HEK293 (cell line): ENCODE measurements at regions not wholly inside any gene's neighbourhood (a gene's known extent, or its start where the extent isn't known, plus 50 kb on each side); places are given as distances from the start of the nearest gene placed in this dataset.

Experiments used
- CTCF ChIA-PET: fragments of 350-600 bp; formaldehyde crosslinking; extraction: SDS; loops from one replicate; lab custom pipeline; 2021; ENCODE audit warnings: antibody characterized with exemption; lab: Yijun Ruan, JAX
- POLR2A ChIA-PET: fragments of 300-600 bp; formaldehyde crosslinking; extraction: SDS; loops from one replicate; lab custom pipeline; 2020; ENCODE audit warnings: antibody characterized with exemption, inconsistent platforms; lab: Yijun Ruan, JAX
- H3K27ac ChIP-seq: fragments of 200-500 bp; sonication (Bioruptor generic); 2 replicates; pipeline ENCODE4 v1.5.1; 2014; ENCODE audit warnings: low read depth, low read length, control low read depth, inconsistent platforms; ENCODE audit errors: extremely low read depth
- H3K36me3 ChIP-seq, 2 experiments: fragments of 200-500 bp in 1 of 2; sonication (Bioruptor generic) in 1 of 2; 1 replicate in 1 of 2; 2 replicates in 1 of 2; pipeline ENCODE4 v1.5.1; 2014 to 2017; ENCODE audit warnings: inconsistent platforms in 2 of 2, low read length in 2 of 2; ENCODE audit not compliant: control insufficient read depth in 2 of 2, insufficient read depth in 1 of 2
- H3K4me1 ChIP-seq: fragments of 200-500 bp; sonication (Bioruptor generic); 2 replicates; pipeline ENCODE4 v1.5.1; 2014; ENCODE audit warnings: mild to moderate bottlenecking, low read length, inconsistent platforms; ENCODE audit not compliant: control insufficient read depth, insufficient read depth
- H3K4me3 ChIP-seq: 2 replicates; pipeline ENCODE4 v1.5.1; 2011; ENCODE audit warnings: low read depth, mild to moderate bottlenecking, control low read depth, low read length, moderate library complexity
- H3K9me3 ChIP-seq: fragments of 200-500 bp; sonication (Bioruptor generic); 2 replicates; pipeline ENCODE4 v1.5.1; 2014; ENCODE audit warnings: low read depth, low read length, inconsistent platforms; ENCODE audit not compliant: control insufficient read depth, insufficient read depth
- SCRT2 ChIP-seq: fragments of 450-650 bp; formaldehyde crosslinking; IDR thresholded peaks from 2 replicates; pipeline ENCODE4 v1.5.1; 2016; ENCODE audit warnings: missing biosample characterization, missing genetic modification characterization
- TCF7L2 ChIP-seq: IDR thresholded peaks from 2 replicates; pipeline ENCODE4 v1.6.1; 2011; ENCODE audit warnings: low read depth, mild to moderate bottlenecking, inconsistent platforms, low read length, moderate library complexity, borderline replicate concordance
- YY2 ChIP-seq: fragments of 450-650 bp; formaldehyde crosslinking; IDR thresholded peaks from 2 replicates; pipeline ENCODE4 v1.5.1; 2016; ENCODE audit warnings: missing biosample characterization, missing genetic modification characterization
- ZNF211 ChIP-seq: fragments of 450-650 bp; formaldehyde crosslinking; IDR thresholded peaks from 2 replicates; pipeline ENCODE4 v1.5.1; 2016; ENCODE audit warnings: low read depth, missing biosample characterization, missing genetic modification characterization
- ZNF366 ChIP-seq: fragments of 450-650 bp; formaldehyde crosslinking; conservative IDR thresholded peaks from 2 replicates; pipeline ENCODE4 v1.5.1; 2016; ENCODE audit warnings: missing biosample characterization, missing genetic modification characterization
- ZNF423 ChIP-seq: fragments of 450-650 bp; formaldehyde crosslinking; IDR thresholded peaks from 2 replicates; pipeline ENCODE4 v1.5.1; 2016; ENCODE audit warnings: missing biosample characterization, missing genetic modification characterization
- ZNF544 ChIP-seq: fragments of 450-650 bp; formaldehyde crosslinking; IDR thresholded peaks from 2 replicates; pipeline ENCODE4 v1.5.0; 2017; ENCODE audit warnings: missing biosample characterization, missing genetic modification characterization
- ZNF830 ChIP-seq: fragments of 450-650 bp; IDR thresholded peaks from 2 replicates; pipeline ENCODE4 v1.5.0; 2018; ENCODE audit warnings: missing biosample characterization, missing genetic modification characterization, low read depth, mild to moderate bottlenecking, moderate library complexity
- TF ChIP-seq, protein P1 (sequence below): fragments of 450-650 bp; formaldehyde crosslinking; optimal IDR thresholded peaks from 2 replicates; pipeline ENCODE3; 2016; ENCODE audit warnings: missing biosample characterization, mild to moderate bottlenecking, missing genetic modification characterization
- TF ChIP-seq, protein P2 (sequence below): fragments of 450-650 bp; formaldehyde crosslinking; IDR thresholded peaks from 2 replicates; pipeline ENCODE4 v1.5.1; 2016; ENCODE audit warnings: missing biosample characterization, missing genetic modification characterization
- TF ChIP-seq, protein P3 (sequence below): fragments of 450-650 bp; formaldehyde crosslinking; IDR thresholded peaks from 2 replicates; pipeline ENCODE4 v1.5.1; 2016; ENCODE audit warnings: missing biosample characterization, missing genetic modification characterization
- TF ChIP-seq, protein P4 (sequence below): fragments of 450-650 bp; formaldehyde crosslinking; IDR thresholded peaks from 2 replicates; pipeline ENCODE4 v1.5.1; 2016; ENCODE audit warnings: missing biosample characterization, missing genetic modification characterization
- TF ChIP-seq, protein P5 (sequence below): IDR thresholded peaks from 2 replicates; pipeline ENCODE4 v1.6.1; 2011; ENCODE audit warnings: mild to moderate bottlenecking, low read depth, low read length, borderline replicate concordance
- TF ChIP-seq, protein P6 (sequence below): fragments of 450-650 bp; formaldehyde crosslinking; IDR thresholded peaks from 2 replicates; pipeline ENCODE4 v1.5.1; 2016; ENCODE audit warnings: missing biosample characterization, missing genetic modification characterization

DNA sequence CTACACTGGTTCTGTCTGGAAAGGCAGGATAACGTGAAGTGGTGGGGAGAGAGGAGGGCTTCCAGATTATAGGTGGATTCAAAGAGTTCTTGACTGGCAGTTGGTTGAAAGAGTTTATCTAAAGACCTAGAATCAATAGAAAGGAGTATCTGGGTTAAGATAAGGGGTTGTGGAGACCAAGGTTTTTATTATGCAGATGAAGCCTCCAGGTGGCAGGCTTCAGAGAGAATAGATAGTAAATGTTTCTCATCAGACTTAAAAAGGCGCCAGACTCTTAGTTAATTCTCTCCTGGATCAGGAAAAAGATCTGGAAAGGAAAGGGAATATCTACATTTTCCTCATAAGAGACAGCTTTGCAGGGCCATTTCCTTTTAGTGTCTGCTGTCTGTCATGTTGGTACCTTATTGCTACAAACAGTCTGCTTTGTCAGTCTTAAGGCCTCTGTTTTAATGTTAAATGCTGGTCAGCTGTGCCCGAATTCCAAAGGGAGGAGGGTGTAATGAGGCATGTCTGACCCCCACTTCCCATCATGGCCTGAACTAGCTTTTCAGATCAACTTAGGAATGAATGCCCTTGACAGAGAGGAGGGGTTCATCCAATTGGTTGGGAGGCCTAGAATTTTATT is 401.3 kb downstream of the FUT8 start:
- TF ChIP-seq ZNF211 (tag by site-specific recombination) (no peak), TCF7L2 (no peak), ZNF830 (tag by site-specific recombination) (no peak), ZNF544 (tag by site-specific recombination) (no peak)
- CTCF ChIA-PET: interaction anchor here (1.0 kb wide), 1 partner anchor 11 kb away, joined by 4 read pairs; no protein-coding TSS in a partner anchor
- Histone ChIP-seq H3K4me3 (no peak overlapping the region), H3K9me3 (no peaks in the 10 kb centered on the region), H3K4me1 (no peaks in the 10 kb centered on the region), H3K36me3 (no peaks in the 10 kb centered on the region), H3K27ac (no peak overlapping the region)
- POLR2A ChIA-PET: no interaction called here

DNA sequence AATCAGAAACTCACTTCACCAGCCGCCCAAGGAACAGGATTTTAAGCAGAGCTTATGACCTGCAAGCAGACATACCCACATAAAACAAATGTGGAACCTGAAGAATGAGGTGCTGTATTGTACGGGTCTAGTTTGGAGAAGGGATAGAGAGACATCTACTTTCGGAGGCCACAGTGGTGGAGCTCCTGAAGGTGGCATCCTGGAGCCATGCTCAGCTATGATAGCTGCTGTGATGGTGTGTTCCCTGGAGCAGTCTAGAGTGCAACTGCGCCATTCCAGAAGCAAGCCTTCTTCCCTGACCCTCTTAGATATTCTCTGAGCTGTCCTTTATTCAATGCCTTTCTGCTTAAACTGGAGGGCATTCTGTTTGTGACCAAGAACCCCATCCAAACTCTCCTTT is 402.6 kb downstream of the FUT8 start:
- CTCF ChIA-PET: no interaction called here

More for the DNA sequence above, 402.6 kb downstream of the FUT8 start:
- H3K27ac ChIP-seq: no peak overlapping the region
- no peaks in the 10 kb centered on the region for H3K36me3 ChIP-seq
- H3K9me3 ChIP-seq: no peaks in the 10 kb centered on the region
- no peaks in the 10 kb centered on the region for H3K4me1 ChIP-seq
- POLR2A ChIA-PET: no interaction called here
- H3K4me3 ChIP-seq: no peak overlapping the region
- TF ChIP-seq YY2 (tag by site-specific recombination) (no peak), ZNF366 (tag by site-specific recombination) (no peak), ZNF423 (no peak), SCRT2 (tag by site-specific recombination) (no peak)
- TF ChIP-seq, protein P1, sequence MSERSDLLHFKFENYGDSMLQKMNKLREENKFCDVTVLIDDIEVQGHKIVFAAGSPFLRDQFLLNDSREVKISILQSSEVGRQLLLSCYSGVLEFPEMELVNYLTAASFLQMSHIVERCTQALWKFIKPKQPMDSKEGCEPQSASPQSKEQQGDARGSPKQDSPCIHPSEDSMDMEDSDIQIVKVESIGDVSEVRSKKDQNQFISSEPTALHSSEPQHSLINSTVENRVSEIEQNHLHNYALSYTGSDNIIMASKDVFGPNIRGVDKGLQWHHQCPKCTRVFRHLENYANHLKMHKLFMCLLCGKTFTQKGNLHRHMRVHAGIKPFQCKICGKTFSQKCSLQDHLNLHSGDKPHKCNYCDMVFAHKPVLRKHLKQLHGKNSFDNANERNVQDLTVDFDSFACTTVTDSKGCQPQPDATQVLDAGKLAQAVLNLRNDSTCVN (tag by site-specific recombination): no peak
- TF ChIP-seq, protein P2, sequence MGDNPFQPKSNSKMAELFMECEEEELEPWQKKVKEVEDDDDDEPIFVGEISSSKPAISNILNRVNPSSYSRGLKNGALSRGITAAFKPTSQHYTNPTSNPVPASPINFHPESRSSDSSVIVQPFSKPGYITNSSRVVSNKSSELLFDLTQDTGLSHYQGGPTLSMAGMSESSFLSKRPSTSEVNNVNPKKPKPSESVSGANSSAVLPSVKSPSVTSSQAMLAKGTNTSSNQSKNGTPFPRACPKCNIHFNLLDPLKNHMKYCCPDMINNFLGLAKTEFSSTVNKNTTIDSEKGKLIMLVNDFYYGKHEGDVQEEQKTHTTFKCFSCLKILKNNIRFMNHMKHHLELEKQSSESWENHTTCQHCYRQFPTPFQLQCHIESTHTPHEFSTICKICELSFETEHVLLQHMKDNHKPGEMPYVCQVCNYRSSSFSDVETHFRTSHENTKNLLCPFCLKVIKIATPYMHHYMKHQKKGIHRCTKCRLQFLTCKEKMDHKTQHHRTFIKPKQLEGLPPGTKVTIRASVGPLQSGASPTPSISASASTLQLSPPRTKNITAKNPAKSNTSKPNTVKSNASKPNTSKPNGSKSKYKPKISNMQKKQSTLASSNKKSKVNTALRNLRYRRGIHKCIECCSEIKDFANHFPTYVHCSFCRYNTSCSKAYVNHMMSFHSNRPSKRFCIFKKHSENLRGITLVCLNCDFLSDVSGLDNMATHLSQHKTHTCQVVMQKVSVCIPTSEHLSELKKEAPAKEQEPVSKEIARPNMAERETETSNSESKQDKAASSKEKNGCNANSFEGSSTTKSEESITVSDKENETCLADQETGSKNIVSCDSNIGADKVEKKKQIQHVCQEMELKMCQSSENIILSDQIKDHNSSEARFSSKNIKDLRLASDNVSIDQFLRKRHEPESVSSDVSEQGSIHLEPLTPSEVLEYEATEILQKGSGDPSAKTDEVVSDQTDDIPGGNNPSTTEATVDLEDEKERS (tag by site-specific recombination): no peak
- TF ChIP-seq, protein P3, sequence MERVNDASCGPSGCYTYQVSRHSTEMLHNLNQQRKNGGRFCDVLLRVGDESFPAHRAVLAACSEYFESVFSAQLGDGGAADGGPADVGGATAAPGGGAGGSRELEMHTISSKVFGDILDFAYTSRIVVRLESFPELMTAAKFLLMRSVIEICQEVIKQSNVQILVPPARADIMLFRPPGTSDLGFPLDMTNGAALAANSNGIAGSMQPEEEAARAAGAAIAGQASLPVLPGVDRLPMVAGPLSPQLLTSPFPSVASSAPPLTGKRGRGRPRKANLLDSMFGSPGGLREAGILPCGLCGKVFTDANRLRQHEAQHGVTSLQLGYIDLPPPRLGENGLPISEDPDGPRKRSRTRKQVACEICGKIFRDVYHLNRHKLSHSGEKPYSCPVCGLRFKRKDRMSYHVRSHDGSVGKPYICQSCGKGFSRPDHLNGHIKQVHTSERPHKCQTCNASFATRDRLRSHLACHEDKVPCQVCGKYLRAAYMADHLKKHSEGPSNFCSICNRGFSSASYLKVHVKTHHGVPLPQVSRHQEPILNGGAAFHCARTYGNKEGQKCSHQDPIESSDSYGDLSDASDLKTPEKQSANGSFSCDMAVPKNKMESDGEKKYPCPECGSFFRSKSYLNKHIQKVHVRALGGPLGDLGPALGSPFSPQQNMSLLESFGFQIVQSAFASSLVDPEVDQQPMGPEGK (tag by site-specific recombination): no peak
- TF ChIP-seq, protein P4, sequence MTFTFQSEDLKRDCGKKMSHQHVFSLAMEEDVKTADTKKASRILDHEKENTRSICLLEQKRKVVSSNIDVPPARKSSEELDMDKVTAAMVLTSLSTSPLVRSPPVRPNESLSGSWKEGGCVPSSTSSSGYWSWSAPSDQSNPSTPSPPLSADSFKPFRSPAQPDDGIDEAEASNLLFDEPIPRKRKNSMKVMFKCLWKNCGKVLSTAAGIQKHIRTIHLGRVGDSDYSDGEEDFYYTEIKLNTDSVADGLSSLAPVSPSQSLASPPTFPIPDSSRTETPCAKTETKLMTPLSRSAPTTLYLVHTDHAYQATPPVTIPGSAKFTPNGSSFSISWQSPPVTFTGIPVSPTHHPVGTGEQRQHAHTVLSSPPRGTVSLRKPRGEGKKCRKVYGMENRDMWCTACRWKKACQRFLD (tag by site-specific recombination): no peak
- TF ChIP-seq, protein P5, sequence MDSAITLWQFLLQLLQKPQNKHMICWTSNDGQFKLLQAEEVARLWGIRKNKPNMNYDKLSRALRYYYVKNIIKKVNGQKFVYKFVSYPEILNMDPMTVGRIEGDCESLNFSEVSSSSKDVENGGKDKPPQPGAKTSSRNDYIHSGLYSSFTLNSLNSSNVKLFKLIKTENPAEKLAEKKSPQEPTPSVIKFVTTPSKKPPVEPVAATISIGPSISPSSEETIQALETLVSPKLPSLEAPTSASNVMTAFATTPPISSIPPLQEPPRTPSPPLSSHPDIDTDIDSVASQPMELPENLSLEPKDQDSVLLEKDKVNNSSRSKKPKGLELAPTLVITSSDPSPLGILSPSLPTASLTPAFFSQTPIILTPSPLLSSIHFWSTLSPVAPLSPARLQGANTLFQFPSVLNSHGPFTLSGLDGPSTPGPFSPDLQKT: no peak
- TF ChIP-seq, protein P6, sequence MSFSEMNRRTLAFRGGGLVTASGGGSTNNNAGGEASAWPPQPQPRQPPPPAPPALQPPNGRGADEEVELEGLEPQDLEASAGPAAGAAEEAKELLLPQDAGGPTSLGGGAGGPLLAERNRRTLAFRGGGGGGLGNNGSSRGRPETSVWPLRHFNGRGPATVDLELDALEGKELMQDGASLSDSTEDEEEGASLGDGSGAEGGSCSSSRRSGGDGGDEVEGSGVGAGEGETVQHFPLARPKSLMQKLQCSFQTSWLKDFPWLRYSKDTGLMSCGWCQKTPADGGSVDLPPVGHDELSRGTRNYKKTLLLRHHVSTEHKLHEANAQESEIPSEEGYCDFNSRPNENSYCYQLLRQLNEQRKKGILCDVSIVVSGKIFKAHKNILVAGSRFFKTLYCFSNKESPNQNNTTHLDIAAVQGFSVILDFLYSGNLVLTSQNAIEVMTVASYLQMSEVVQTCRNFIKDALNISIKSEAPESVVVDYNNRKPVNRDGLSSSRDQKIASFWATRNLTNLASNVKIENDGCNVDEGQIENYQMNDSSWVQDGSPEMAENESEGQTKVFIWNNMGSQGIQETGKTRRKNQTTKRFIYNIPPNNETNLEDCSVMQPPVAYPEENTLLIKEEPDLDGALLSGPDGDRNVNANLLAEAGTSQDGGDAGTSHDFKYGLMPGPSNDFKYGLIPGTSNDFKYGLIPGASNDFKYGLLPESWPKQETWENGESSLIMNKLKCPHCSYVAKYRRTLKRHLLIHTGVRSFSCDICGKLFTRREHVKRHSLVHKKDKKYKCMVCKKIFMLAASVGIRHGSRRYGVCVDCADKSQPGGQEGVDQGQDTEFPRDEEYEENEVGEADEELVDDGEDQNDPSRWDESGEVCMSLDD: no peak
